ENCODE measurements at regions not wholly inside any gene's neighbourhood (a gene's known extent, or its start where the extent isn't known, plus 50 kb on each side); places are given as distances from the start of the nearest gene placed in this dataset.

DNA sequence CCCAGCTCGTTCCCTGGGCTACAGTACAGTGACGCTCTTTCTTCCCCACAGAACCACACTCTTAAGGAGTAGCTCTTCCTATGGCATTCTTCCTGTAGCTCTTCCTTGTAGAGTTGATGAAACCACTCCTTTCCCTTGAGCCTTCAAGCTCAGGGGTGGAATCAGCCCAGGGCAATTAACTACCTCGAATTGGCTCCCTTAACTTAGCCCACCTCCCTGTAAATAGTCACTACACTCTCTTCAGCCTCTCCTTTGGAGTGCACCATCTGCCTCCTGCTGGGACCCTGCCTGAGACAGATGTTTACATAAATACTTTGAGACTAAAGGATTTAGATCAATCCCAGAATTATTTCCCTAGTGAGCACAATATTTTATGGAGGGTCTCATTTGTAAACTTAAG is 537.8 kb upstream of the AUTS2 start:
- TF ChIP-seq STAT1 (IDR thresholded peaks at IDR 0.05; ENCODE audit: unreplicated experiment) (no peak), EZH2 (IDR thresholded peaks at IDR 0.05; ENCODE audit: low read depth, unreplicated experiment) (no peak), JUNB (IDR thresholded peaks at IDR 0.05; ENCODE audit: unreplicated experiment) (no peak), ZNF331 (CRISPR knock-in tag; IDR thresholded peaks at IDR 0.05; ENCODE audit: low read depth) (no peak), POLR2AphosphoS5 (IDR thresholded peaks at IDR 0.05; ENCODE audit: low read depth) (no peak), NANOG (IDR thresholded peaks at IDR 0.05; ENCODE audit: borderline replicate concordance) (no peak), ZNF114 (CRISPR knock-in tag; IDR thresholded peaks at IDR 0.05) (no peak), EZH2phosphoT487 (IDR thresholded peaks at IDR 0.05; ENCODE audit: unreplicated experiment) (no peak), CREB1 (CRISPR knock-in tag; IDR thresholded peaks at IDR 0.05; ENCODE audit: low read depth) (no peak)
- TF ChIP-seq, protein P1, sequence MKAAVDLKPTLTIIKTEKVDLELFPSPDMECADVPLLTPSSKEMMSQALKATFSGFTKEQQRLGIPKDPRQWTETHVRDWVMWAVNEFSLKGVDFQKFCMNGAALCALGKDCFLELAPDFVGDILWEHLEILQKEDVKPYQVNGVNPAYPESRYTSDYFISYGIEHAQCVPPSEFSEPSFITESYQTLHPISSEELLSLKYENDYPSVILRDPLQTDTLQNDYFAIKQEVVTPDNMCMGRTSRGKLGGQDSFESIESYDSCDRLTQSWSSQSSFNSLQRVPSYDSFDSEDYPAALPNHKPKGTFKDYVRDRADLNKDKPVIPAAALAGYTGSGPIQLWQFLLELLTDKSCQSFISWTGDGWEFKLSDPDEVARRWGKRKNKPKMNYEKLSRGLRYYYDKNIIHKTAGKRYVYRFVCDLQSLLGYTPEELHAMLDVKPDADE (IDR thresholded peaks at IDR 0.05), result no peak
- TF ChIP-seq, protein P2, sequence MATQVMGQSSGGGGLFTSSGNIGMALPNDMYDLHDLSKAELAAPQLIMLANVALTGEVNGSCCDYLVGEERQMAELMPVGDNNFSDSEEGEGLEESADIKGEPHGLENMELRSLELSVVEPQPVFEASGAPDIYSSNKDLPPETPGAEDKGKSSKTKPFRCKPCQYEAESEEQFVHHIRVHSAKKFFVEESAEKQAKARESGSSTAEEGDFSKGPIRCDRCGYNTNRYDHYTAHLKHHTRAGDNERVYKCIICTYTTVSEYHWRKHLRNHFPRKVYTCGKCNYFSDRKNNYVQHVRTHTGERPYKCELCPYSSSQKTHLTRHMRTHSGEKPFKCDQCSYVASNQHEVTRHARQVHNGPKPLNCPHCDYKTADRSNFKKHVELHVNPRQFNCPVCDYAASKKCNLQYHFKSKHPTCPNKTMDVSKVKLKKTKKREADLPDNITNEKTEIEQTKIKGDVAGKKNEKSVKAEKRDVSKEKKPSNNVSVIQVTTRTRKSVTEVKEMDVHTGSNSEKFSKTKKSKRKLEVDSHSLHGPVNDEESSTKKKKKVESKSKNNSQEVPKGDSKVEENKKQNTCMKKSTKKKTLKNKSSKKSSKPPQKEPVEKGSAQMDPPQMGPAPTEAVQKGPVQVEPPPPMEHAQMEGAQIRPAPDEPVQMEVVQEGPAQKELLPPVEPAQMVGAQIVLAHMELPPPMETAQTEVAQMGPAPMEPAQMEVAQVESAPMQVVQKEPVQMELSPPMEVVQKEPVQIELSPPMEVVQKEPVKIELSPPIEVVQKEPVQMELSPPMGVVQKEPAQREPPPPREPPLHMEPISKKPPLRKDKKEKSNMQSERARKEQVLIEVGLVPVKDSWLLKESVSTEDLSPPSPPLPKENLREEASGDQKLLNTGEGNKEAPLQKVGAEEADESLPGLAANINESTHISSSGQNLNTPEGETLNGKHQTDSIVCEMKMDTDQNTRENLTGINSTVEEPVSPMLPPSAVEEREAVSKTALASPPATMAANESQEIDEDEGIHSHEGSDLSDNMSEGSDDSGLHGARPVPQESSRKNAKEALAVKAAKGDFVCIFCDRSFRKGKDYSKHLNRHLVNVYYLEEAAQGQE (IDR thresholded peaks at IDR 0.05; ENCODE audit: unreplicated experiment), result no peak
- TF ChIP-seq, protein P3, sequence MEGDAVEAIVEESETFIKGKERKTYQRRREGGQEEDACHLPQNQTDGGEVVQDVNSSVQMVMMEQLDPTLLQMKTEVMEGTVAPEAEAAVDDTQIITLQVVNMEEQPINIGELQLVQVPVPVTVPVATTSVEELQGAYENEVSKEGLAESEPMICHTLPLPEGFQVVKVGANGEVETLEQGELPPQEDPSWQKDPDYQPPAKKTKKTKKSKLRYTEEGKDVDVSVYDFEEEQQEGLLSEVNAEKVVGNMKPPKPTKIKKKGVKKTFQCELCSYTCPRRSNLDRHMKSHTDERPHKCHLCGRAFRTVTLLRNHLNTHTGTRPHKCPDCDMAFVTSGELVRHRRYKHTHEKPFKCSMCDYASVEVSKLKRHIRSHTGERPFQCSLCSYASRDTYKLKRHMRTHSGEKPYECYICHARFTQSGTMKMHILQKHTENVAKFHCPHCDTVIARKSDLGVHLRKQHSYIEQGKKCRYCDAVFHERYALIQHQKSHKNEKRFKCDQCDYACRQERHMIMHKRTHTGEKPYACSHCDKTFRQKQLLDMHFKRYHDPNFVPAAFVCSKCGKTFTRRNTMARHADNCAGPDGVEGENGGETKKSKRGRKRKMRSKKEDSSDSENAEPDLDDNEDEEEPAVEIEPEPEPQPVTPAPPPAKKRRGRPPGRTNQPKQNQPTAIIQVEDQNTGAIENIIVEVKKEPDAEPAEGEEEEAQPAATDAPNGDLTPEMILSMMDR (conservative IDR thresholded peaks at IDR 0.05; ENCODE audit: low read depth in 2 of 2), result no peak
- TF ChIP-seq, protein P4, sequence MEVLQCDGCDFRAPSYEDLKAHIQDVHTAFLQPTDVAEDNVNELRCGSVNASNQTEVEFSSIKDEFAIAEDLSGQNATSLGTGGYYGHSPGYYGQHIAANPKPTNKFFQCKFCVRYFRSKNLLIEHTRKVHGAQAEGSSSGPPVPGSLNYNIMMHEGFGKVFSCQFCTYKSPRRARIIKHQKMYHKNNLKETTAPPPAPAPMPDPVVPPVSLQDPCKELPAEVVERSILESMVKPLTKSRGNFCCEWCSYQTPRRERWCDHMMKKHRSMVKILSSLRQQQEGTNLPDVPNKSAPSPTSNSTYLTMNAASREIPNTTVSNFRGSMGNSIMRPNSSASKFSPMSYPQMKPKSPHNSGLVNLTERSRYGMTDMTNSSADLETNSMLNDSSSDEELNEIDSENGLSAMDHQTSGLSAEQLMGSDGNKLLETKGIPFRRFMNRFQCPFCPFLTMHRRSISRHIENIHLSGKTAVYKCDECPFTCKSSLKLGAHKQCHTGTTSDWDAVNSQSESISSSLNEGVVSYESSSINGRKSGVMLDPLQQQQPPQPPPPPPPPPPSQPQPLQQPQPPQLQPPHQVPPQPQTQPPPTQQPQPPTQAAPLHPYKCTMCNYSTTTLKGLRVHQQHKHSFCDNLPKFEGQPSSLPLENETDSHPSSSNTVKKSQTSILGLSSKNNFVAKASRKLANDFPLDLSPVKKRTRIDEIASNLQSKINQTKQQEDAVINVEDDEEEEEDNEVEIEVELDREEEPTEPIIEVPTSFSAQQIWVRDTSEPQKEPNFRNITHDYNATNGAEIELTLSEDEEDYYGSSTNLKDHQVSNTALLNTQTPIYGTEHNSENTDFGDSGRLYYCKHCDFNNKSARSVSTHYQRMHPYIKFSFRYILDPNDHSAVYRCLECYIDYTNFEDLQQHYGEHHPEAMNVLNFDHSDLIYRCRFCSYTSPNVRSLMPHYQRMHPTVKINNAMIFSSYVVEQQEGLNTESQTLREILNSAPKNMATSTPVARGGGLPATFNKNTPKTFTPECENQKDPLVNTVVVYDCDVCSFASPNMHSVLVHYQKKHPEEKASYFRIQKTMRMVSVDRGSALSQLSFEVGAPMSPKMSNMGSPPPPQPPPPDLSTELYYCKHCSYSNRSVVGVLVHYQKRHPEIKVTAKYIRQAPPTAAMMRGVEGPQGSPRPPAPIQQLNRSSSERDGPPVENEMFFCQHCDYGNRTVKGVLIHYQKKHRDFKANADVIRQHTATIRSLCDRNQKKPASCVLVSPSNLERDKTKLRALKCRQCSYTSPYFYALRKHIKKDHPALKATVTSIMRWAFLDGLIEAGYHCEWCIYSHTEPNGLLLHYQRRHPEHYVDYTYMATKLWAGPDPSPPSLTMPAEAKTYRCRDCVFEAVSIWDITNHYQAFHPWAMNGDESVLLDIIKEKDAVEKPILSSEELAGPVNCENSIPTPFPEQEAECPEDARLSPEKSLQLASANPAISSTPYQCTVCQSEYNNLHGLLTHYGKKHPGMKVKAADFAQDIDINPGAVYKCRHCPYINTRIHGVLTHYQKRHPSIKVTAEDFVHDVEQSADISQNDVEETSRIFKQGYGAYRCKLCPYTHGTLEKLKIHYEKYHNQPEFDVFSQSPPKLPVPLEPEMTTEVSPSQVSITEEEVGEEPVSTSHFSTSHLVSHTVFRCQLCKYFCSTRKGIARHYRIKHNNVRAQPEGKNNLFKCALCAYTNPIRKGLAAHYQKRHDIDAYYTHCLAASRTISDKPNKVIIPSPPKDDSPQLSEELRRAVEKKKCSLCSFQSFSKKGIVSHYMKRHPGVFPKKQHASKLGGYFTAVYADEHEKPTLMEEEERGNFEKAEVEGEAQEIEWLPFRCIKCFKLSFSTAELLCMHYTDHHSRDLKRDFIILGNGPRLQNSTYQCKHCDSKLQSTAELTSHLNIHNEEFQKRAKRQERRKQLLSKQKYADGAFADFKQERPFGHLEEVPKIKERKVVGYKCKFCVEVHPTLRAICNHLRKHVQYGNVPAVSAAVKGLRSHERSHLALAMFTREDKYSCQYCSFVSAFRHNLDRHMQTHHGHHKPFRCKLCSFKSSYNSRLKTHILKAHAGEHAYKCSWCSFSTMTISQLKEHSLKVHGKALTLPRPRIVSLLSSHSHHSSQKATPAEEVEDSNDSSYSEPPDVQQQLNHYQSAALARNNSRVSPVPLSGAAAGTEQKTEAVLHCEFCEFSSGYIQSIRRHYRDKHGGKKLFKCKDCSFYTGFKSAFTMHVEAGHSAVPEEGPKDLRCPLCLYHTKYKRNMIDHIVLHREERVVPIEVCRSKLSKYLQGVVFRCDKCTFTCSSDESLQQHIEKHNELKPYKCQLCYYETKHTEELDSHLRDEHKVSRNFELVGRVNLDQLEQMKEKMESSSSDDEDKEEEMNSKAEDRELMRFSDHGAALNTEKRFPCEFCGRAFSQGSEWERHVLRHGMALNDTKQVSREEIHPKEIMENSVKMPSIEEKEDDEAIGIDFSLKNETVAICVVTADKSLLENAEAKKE (CRISPR knock-in tag; IDR thresholded peaks at IDR 0.05), result no peak
- no peak overlapping the region for H3K4me3 ChIP-seq
- no peaks in the 10 kb centered on the region for H3F3A ChIP-seq (replicated peaks; ENCODE audit: low read depth)
- H3K27ac ChIP-seq (ENCODE audit: low read depth), result no peak overlapping the region
- no peaks in the 10 kb centered on the region for H3K79me2 ChIP-seq (replicated peaks; ENCODE audit: insufficient read depth)
- DNase-seq (ENCODE audit: low spot score) (no peak), ATAC-seq (no peak)
- Mint-ChIP-seq H3K27ac (no peak overlapping the region), H3K4me1 (no peaks in the 10 kb centered on the region), H3K4me3 (no peak overlapping the region), H3K27me3 (ENCODE audit: insufficient read depth, low read depth, poor library complexity) (peaks cover 2% of the 10 kb centered on the region), H3K36me3 (ENCODE audit: low read depth) (peaks cover 23% of the 10 kb centered on the region), H3K9me3 (peaks cover 23% of the 10 kb centered on the region)
- no peaks in the 10 kb centered on the region for H3K9me2 ChIP-seq (ENCODE audit: insufficient read depth)
- H3K27me3 ChIP-seq (ENCODE audit: insufficient read depth), result no peaks in the 10 kb centered on the region
- H4K20me1 ChIP-seq (replicated peaks; ENCODE audit: insufficient read depth), result no peaks in the 10 kb centered on the region
- no peak overlapping the region for H2AFZ ChIP-seq
- no peak overlapping the region for H3K4me2 ChIP-seq
- H3K36me3 ChIP-seq (ENCODE audit: insufficient read depth), result no peaks in the 10 kb centered on the region
- no peaks in the 10 kb centered on the region for H3K4me1 ChIP-seq (ENCODE audit: insufficient read depth)
